ENCODE measurements at regions not wholly inside any gene's neighbourhood (a gene's known extent, or its start where the extent isn't known, plus 50 kb on each side); places are given as distances from the start of the nearest gene placed in this dataset.

- 88 to 91% methylated on average over 8 of the region's 8 CpGs for WGBS, 2 donors
- H3K9me3 ChIP-seq (ENCODE audit: control insufficient read depth, low read length) = no peaks in the 10 kb centered on the region
- ATAC-seq (ENCODE audit: low FRiP score) (no peak), DNase-seq (no peak)
- H3K4me3 ChIP-seq (ENCODE audit: low read length in 2 of 2) = no peak overlapping the region
- intact Hi-C loops (cut with DNase I) = no loop called here
- no peaks in the 10 kb centered on the region for H3K4me1 ChIP-seq (ENCODE audit: control insufficient read depth in 1 of 2, insufficient read depth in 2 of 2, low read length in 2 of 2)
- no peaks in the 10 kb centered on the region for H3K27me3 ChIP-seq (ENCODE audit: control insufficient read depth in 1 of 2, insufficient read depth in 2 of 2, low read length in 1 of 2)
- no peak overlapping the region for H3K27ac ChIP-seq (ENCODE audit: low read depth in 1 of 2, low read length in 2 of 2)
- no peaks in the 10 kb centered on the region for H3K36me3 ChIP-seq (ENCODE audit: control insufficient read depth in 1 of 2, insufficient read depth in 2 of 2, low read length in 1 of 2)
These were observed 131.7 kb upstream of the MYO10 start for GRCh38 chr5:17067657-17068392.

- no peaks in the 10 kb centered on the region for H3K27me3 ChIP-seq (ENCODE audit: control insufficient read depth in 1 of 2, insufficient read depth in 2 of 2, low read length in 1 of 2)
- WGBS, 2 donors = 48 to 51% methylated on average over 13 of the region's 13 CpGs
- no peaks in the 10 kb centered on the region for H3K9me3 ChIP-seq (ENCODE audit: control insufficient read depth, low read length)
- no peak for ATAC-seq (ENCODE audit: low FRiP score)
- intact Hi-C loops (cut with DNase I) = no loop called here
- DNase-seq = no peak
- H3K4me1 ChIP-seq (ENCODE audit: control insufficient read depth in 1 of 2, insufficient read depth in 2 of 2, low read length in 2 of 2) = no peaks in the 10 kb centered on the region
- no peak overlapping the region for H3K27ac ChIP-seq (ENCODE audit: low read depth in 1 of 2, low read length in 2 of 2)
- no peaks in the 10 kb centered on the region for H3K36me3 ChIP-seq (ENCODE audit: control insufficient read depth in 1 of 2, insufficient read depth in 2 of 2, low read length in 1 of 2)
- no peak overlapping the region for H3K4me3 ChIP-seq (ENCODE audit: low read length in 2 of 2)
These were observed 134.0 kb upstream of the MYO10 start for GRCh38 chr5:17069995-17070511.

- ATAC-seq (ENCODE audit: low FRiP score) = no peak
- Histone ChIP-seq H3K4me1 (ENCODE audit: control insufficient read depth in 1 of 2, insufficient read depth in 2 of 2, low read length in 2 of 2) (peaks cover 0 to 4% of the 10 kb centered on the region in 2 donors), H3K36me3 (ENCODE audit: control insufficient read depth in 1 of 2, insufficient read depth in 2 of 2, low read length in 1 of 2) (no peaks in the 10 kb centered on the region), H3K27me3 (ENCODE audit: control insufficient read depth in 1 of 2, insufficient read depth in 2 of 2, low read length in 1 of 2) (no peaks in the 10 kb centered on the region), H3K9me3 (ENCODE audit: control insufficient read depth, low read length) (no peaks in the 10 kb centered on the region), H3K4me3 (ENCODE audit: low read length in 2 of 2) (no peak overlapping the region), H3K27ac (ENCODE audit: low read depth in 1 of 2, low read length in 2 of 2) (no peak overlapping the region)
- intact Hi-C loops (cut with DNase I) = no loop called here
- DNase-seq = no peak
- WGBS, 2 donors = 75 to 76% methylated on average over 6 of the region's 6 CpGs
These were observed 134.6 kb upstream of the MYO10 start for GRCh38 chr5:17070647-17071046.

GRCh38 chr5:17075236-17075635, 139.1 kb upstream of the MYO10 start:
- ATAC-seq (ENCODE audit: low FRiP score) (no peak), DNase-seq (no peak)
- Histone ChIP-seq H3K36me3 (ENCODE audit: control insufficient read depth in 1 of 2, insufficient read depth in 2 of 2, low read length in 1 of 2) (no peaks in the 10 kb centered on the region), H3K4me3 (ENCODE audit: low read length in 2 of 2) (no peak overlapping the region), H3K9me3 (ENCODE audit: control insufficient read depth, low read length) (no peaks in the 10 kb centered on the region), H3K27me3 (ENCODE audit: control insufficient read depth in 1 of 2, insufficient read depth in 2 of 2, low read length in 1 of 2) (no peaks in the 10 kb centered on the region), H3K4me1 (ENCODE audit: control insufficient read depth in 1 of 2, insufficient read depth in 2 of 2, low read length in 2 of 2) (peaks cover 0 to 5% of the 10 kb centered on the region in 2 donors), H3K27ac (ENCODE audit: low read depth in 1 of 2, low read length in 2 of 2) (no peak overlapping the region)
- intact Hi-C loops (cut with DNase I) = no loop called here
- 6 to 7% methylated on average over 4 of the region's 4 CpGs for WGBS, 2 donors

- no peaks in the 10 kb centered on the region for H3K36me3 ChIP-seq (ENCODE audit: control insufficient read depth in 1 of 2, insufficient read depth in 2 of 2, low read length in 1 of 2)
- intact Hi-C loops (cut with DNase I) = no loop called here
These were observed 140.2 kb upstream of the MYO10 start for GRCh38 chr5:17076272-17076671.

GRCh38 chr5:17077440-17078233, 139.8 kb upstream of the BASP1 start:
- ATAC-seq (ENCODE audit: low FRiP score) (no peak), DNase-seq (no peak)
- intact Hi-C loops (cut with DNase I) = no loop called here
- WGBS, 2 donors = 74 to 79% methylated on average over 11 of the region's 11 CpGs
- Histone ChIP-seq H3K36me3 (ENCODE audit: control insufficient read depth in 1 of 2, insufficient read depth in 2 of 2, low read length in 1 of 2) (no peaks in the 10 kb centered on the region), H3K27me3 (ENCODE audit: control insufficient read depth in 1 of 2, insufficient read depth in 2 of 2, low read length in 1 of 2) (no peaks in the 10 kb centered on the region), H3K27ac (ENCODE audit: low read depth in 1 of 2, low read length in 2 of 2) (no peak overlapping the region), H3K9me3 (ENCODE audit: control insufficient read depth, low read length) (no peaks in the 10 kb centered on the region), H3K4me3 (ENCODE audit: low read length in 2 of 2) (no peak overlapping the region), H3K4me1 (ENCODE audit: control insufficient read depth in 1 of 2, insufficient read depth in 2 of 2, low read length in 2 of 2) (peaks cover 0 to 5% of the 10 kb centered on the region in 2 donors)

More at GRCh38 chr5:17076272-17076671, 140.2 kb upstream of the MYO10 start:
- Histone ChIP-seq H3K27ac (ENCODE audit: low read depth in 1 of 2, low read length in 2 of 2) (no peak overlapping the region), H3K27me3 (ENCODE audit: control insufficient read depth in 1 of 2, insufficient read depth in 2 of 2, low read length in 1 of 2) (no peaks in the 10 kb centered on the region), H3K4me1 (ENCODE audit: control insufficient read depth in 1 of 2, insufficient read depth in 2 of 2, low read length in 2 of 2) (peaks cover 0 to 5% of the 10 kb centered on the region in 2 donors), H3K4me3 (ENCODE audit: low read length in 2 of 2) (no peak overlapping the region), H3K9me3 (ENCODE audit: control insufficient read depth, low read length) (no peaks in the 10 kb centered on the region)
- WGBS, 2 donors = 87 to 91% methylated on average over 2 of the region's 2 CpGs
- no peak for DNase-seq
- no peak for ATAC-seq (ENCODE audit: low FRiP score)

GRCh38 chr5:17079562-17079961, 137.9 kb upstream of the BASP1 start:
- WGBS, 2 donors = 53 to 54% methylated on average over 7 of the region's 7 CpGs
- peaks cover 0 to 5% of the 10 kb centered on the region in 2 donors for H3K4me1 ChIP-seq (ENCODE audit: control insufficient read depth in 1 of 2, insufficient read depth in 2 of 2, low read length in 2 of 2)
- H3K4me3 ChIP-seq (ENCODE audit: low read length in 2 of 2) = no peak overlapping the region
- no peaks in the 10 kb centered on the region for H3K36me3 ChIP-seq (ENCODE audit: control insufficient read depth in 1 of 2, insufficient read depth in 2 of 2, low read length in 1 of 2)
- DNase-seq (no peak), ATAC-seq (ENCODE audit: low FRiP score) (no peak)
- no peaks in the 10 kb centered on the region for H3K27me3 ChIP-seq (ENCODE audit: control insufficient read depth in 1 of 2, insufficient read depth in 2 of 2, low read length in 1 of 2)
- H3K27ac ChIP-seq (ENCODE audit: low read depth in 1 of 2, low read length in 2 of 2) = no peak overlapping the region
- H3K9me3 ChIP-seq (ENCODE audit: control insufficient read depth, low read length) = no peaks in the 10 kb centered on the region
- intact Hi-C loops (cut with DNase I) = no loop called here

- peaks cover 0 to 2% of the 10 kb centered on the region in 2 donors for H3K4me1 ChIP-seq (ENCODE audit: control insufficient read depth in 1 of 2, insufficient read depth in 2 of 2, low read length in 2 of 2)
- no peaks in the 10 kb centered on the region for H3K9me3 ChIP-seq (ENCODE audit: control insufficient read depth, low read length)
- DNase-seq = no peak
- no peak overlapping the region for H3K4me3 ChIP-seq (ENCODE audit: low read length in 2 of 2)
- 88 to 92% methylated on average over 4 of the region's 4 CpGs for WGBS, 2 donors
- no peaks in the 10 kb centered on the region for H3K27me3 ChIP-seq (ENCODE audit: control insufficient read depth in 1 of 2, insufficient read depth in 2 of 2, low read length in 1 of 2)
- no peaks in the 10 kb centered on the region for H3K36me3 ChIP-seq (ENCODE audit: control insufficient read depth in 1 of 2, insufficient read depth in 2 of 2, low read length in 1 of 2)
- intact Hi-C loops (cut with DNase I) = no loop called here
- H3K27ac ChIP-seq (ENCODE audit: low read depth in 1 of 2, low read length in 2 of 2) = no peak overlapping the region
- no peak for ATAC-seq (ENCODE audit: low FRiP score)
These were observed 137.1 kb upstream of the BASP1 start for GRCh38 chr5:17080361-17080760.

Data from aorta (tissue), 5 donors.